HEK293 (cell line): ENCODE measurements at regions not wholly inside any gene's neighbourhood (a gene's known extent, or its start where the extent isn't known, plus 50 kb on each side); places are given as distances from the start of the nearest gene placed in this dataset.
A peak's percentile ranks its signal among the peaks of the same experiment; 100 is the strongest.

Experiments
- CTCF ChIA-PET: fragments of 350-600 bp; formaldehyde crosslinking; extraction: SDS; loops from one replicate; lab custom pipeline; 2021; ENCODE audit warnings: antibody characterized with exemption; lab: Yijun Ruan, JAX
- POLR2A ChIA-PET: fragments of 300-600 bp; formaldehyde crosslinking; extraction: SDS; loops from one replicate; lab custom pipeline; 2020; ENCODE audit warnings: antibody characterized with exemption, inconsistent platforms; lab: Yijun Ruan, JAX
- H3K27ac ChIP-seq: fragments of 200-500 bp; sonication (Bioruptor generic); 2 replicates; pipeline ENCODE4 v1.5.1; 2014; ENCODE audit warnings: low read depth, low read length, control low read depth, inconsistent platforms; ENCODE audit errors: extremely low read depth
- H3K36me3 ChIP-seq, 2 experiments: fragments of 200-500 bp in 1 of 2; sonication (Bioruptor generic) in 1 of 2; 1 replicate in 1 of 2; 2 replicates in 1 of 2; pipeline ENCODE4 v1.5.1; 2014 to 2017; ENCODE audit warnings: inconsistent platforms in 2 of 2, low read length in 2 of 2; ENCODE audit not compliant: control insufficient read depth in 2 of 2, insufficient read depth in 1 of 2
- H3K4me1 ChIP-seq: fragments of 200-500 bp; sonication (Bioruptor generic); 2 replicates; pipeline ENCODE4 v1.5.1; 2014; ENCODE audit warnings: mild to moderate bottlenecking, low read length, inconsistent platforms; ENCODE audit not compliant: control insufficient read depth, insufficient read depth
- H3K4me3 ChIP-seq: 2 replicates; pipeline ENCODE4 v1.5.1; 2011; ENCODE audit warnings: low read depth, mild to moderate bottlenecking, control low read depth, low read length, moderate library complexity
- H3K9me3 ChIP-seq: fragments of 200-500 bp; sonication (Bioruptor generic); 2 replicates; pipeline ENCODE4 v1.5.1; 2014; ENCODE audit warnings: low read depth, low read length, inconsistent platforms; ENCODE audit not compliant: control insufficient read depth, insufficient read depth
- FEZF1 ChIP-seq: fragments of 450-650 bp; formaldehyde crosslinking; IDR thresholded peaks from 2 replicates; pipeline ENCODE4 v1.5.1; 2016; ENCODE audit warnings: missing biosample characterization, missing genetic modification characterization
- GLIS2 ChIP-seq: fragments of 450-650 bp; formaldehyde crosslinking; IDR thresholded peaks from 2 replicates; pipeline ENCODE4 v1.5.1; 2016; ENCODE audit warnings: missing biosample characterization, missing genetic modification characterization
- KLF9 ChIP-seq: fragments of 450-650 bp; formaldehyde crosslinking; IDR thresholded peaks from 2 replicates; pipeline ENCODE4 v1.5.1; 2016; ENCODE audit warnings: missing biosample characterization, missing genetic modification characterization, low read depth
- OSR2 ChIP-seq: fragments of 450-650 bp; formaldehyde crosslinking; IDR thresholded peaks from 2 replicates; pipeline ENCODE4 v1.5.1; 2016; ENCODE audit warnings: missing biosample characterization, missing genetic modification characterization
- SALL2 ChIP-seq: fragments of 450-650 bp; formaldehyde crosslinking; IDR thresholded peaks from 2 replicates; pipeline ENCODE4 v1.5.0; 2017; ENCODE audit warnings: missing biosample characterization, mild to moderate bottlenecking, missing genetic modification characterization, borderline replicate concordance
- ZNF132 ChIP-seq: fragments of 450-650 bp; formaldehyde crosslinking; IDR thresholded peaks from 2 replicates; pipeline ENCODE4 v1.5.1; 2017; ENCODE audit warnings: missing biosample characterization, missing genetic modification characterization, borderline replicate concordance
- ZNF140 ChIP-seq: fragments of 450-650 bp; formaldehyde crosslinking; IDR thresholded peaks from 2 replicates; pipeline ENCODE4 v1.5.1; 2016; ENCODE audit warnings: missing biosample characterization, missing genetic modification characterization
- ZNF18 ChIP-seq: fragments of 450-650 bp; formaldehyde crosslinking; IDR thresholded peaks from 2 replicates; pipeline ENCODE4 v1.5.1; 2016; ENCODE audit warnings: missing biosample characterization, missing genetic modification characterization
- ZNF184 ChIP-seq: fragments of 450-650 bp; IDR thresholded peaks from 2 replicates; pipeline ENCODE4 v1.5.1; 2018; ENCODE audit warnings: missing biosample characterization, mild to moderate bottlenecking, missing genetic modification characterization
- ZNF202 ChIP-seq: fragments of 450-650 bp; formaldehyde crosslinking; IDR thresholded peaks from 2 replicates; pipeline ENCODE4 v1.5.1; 2016; ENCODE audit warnings: missing biosample characterization, missing genetic modification characterization, borderline replicate concordance
- ZNF37A ChIP-seq: fragments of 450-650 bp; IDR thresholded peaks from 2 replicates; pipeline ENCODE4 v1.5.1; 2018; ENCODE audit warnings: missing biosample characterization, missing genetic modification characterization
- ZNF473 ChIP-seq: fragments of 450-650 bp; formaldehyde crosslinking; IDR thresholded peaks from 2 replicates; pipeline ENCODE4 v1.5.1; 2017; ENCODE audit warnings: missing biosample characterization, missing genetic modification characterization
- ZNF585B ChIP-seq: fragments of 450-650 bp; formaldehyde crosslinking; IDR thresholded peaks from 2 replicates; pipeline ENCODE4 v1.5.1; 2016; ENCODE audit warnings: missing biosample characterization, missing genetic modification characterization
- ZNF610 ChIP-seq: fragments of 450-650 bp; formaldehyde crosslinking; IDR thresholded peaks from 2 replicates; pipeline ENCODE4 v1.5.1; 2016; ENCODE audit warnings: missing biosample characterization, missing genetic modification characterization, borderline replicate concordance
- ZNF626 ChIP-seq: fragments of 450-650 bp; sonication (Bioruptor Pico); formaldehyde crosslinking; IDR thresholded peaks from 2 replicates; pipeline ENCODE4 v1.5.1; 2018; ENCODE audit warnings: missing biosample characterization, missing genetic modification characterization, inconsistent platforms
- TF ChIP-seq, protein P1 (sequence below): fragments of 450-650 bp; formaldehyde crosslinking; IDR thresholded peaks from 2 replicates; pipeline ENCODE4 v1.5.1; 2016; ENCODE audit warnings: missing biosample characterization, missing genetic modification characterization, low read depth
- TF ChIP-seq, protein P2 (sequence below): fragments of 450-650 bp; formaldehyde crosslinking; IDR thresholded peaks from 2 replicates; pipeline ENCODE4 v1.5.1; 2016; ENCODE audit warnings: missing biosample characterization, missing genetic modification characterization
- TF ChIP-seq, protein P3 (sequence below): fragments of 450-650 bp; formaldehyde crosslinking; IDR thresholded peaks from 2 replicates; pipeline ENCODE4; 2016; ENCODE audit warnings: missing biosample characterization, missing genetic modification characterization

GRCh38 chr18:57869221-57869620, 66.1 kb upstream of the ATP8B1 start:
- Histone ChIP-seq H3K9me3 (peaks cover 3% of the 10 kb centered on the region), H3K4me1 (no peaks in the 10 kb centered on the region), H3K27ac (no peak overlapping the region)
- POLR2A ChIA-PET: no interaction called here
- CTCF ChIA-PET: interaction anchor here (0.6 to 1.5 kb wide), 5 partner anchors 10 to 585 kb away, joined by 3 to 9 read pairs (median 3); no protein-coding TSS in a partner anchor
- TF ChIP-seq FEZF1 (tag by site-specific recombination) (peak; percentile 38; the same call in 1 of the 2 replicates), KLF9 (no peak), OSR2 (tag by site-specific recombination) (peak; percentile 47; the same call in 1 of the 2 replicates)
- TF ChIP-seq, all 188 proteins: peak for 2
- Histone ChIP-seq H3K36me3 (no peaks in the 10 kb centered on the region), H3K4me3 (no peak overlapping the region)

- H3K4me3 ChIP-seq: no peak overlapping the region
- peaks cover 1% of the 10 kb centered on the region for H3K9me3 ChIP-seq
- POLR2A ChIA-PET: no interaction called here
- CTCF ChIA-PET: interaction anchor here (0.6 kb wide), 1 partner anchor 19 kb away, joined by 4 read pairs; no protein-coding TSS in a partner anchor
- H3K27ac ChIP-seq: no peak overlapping the region
- no peaks in the 10 kb centered on the region for H3K4me1 ChIP-seq
- H3K36me3 ChIP-seq: no peaks in the 10 kb centered on the region
- TF ChIP-seq FEZF1 (tag by site-specific recombination): no peak
- TF ChIP-seq ZNF37A: no peak
- TF ChIP-seq ZNF132 (tag by site-specific recombination): no peak
- TF ChIP-seq, protein P1, sequence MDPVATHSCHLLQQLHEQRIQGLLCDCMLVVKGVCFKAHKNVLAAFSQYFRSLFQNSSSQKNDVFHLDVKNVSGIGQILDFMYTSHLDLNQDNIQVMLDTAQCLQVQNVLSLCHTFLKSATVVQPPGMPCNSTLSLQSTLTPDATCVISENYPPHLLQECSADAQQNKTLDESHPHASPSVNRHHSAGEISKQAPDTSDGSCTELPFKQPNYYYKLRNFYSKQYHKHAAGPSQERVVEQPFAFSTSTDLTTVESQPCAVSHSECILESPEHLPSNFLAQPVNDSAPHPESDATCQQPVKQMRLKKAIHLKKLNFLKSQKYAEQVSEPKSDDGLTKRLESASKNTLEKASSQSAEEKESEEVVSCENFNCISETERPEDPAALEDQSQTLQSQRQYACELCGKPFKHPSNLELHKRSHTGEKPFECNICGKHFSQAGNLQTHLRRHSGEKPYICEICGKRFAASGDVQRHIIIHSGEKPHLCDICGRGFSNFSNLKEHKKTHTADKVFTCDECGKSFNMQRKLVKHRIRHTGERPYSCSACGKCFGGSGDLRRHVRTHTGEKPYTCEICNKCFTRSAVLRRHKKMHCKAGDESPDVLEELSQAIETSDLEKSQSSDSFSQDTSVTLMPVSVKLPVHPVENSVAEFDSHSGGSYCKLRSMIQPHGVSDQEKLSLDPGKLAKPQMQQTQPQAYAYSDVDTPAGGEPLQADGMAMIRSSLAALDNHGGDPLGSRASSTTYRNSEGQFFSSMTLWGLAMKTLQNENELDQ (tag by site-specific recombination): no peak
- TF ChIP-seq, protein P2, sequence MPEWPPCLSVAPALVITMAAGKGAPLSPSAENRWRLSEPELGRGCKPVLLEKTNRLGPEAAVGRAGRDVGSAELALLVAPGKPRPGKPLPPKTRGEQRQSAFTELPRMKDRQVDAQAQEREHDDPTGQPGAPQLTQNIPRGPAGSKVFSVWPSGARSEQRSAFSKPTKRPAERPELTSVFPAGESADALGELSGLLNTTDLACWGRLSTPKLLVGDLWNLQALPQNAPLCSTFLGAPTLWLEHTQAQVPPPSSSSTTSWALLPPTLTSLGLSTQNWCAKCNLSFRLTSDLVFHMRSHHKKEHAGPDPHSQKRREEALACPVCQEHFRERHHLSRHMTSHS (tag by site-specific recombination): no peak
- no peak for TF ChIP-seq ZNF626 (tag by site-specific recombination)
Observed at GRCh38 chr18:57866355-57866754, 63.2 kb upstream of the ATP8B1 start.

GRCh38 chr18:57864615-57865121, 61.6 kb upstream of the ATP8B1 start:
- H3K27ac ChIP-seq: no peak overlapping the region
- POLR2A ChIA-PET: interaction anchor here (0.5 kb wide), 1 partner anchor 103 kb away, joined by 3 read pairs; no protein-coding TSS in a partner anchor
- no peaks in the 10 kb centered on the region for H3K36me3 ChIP-seq
- CTCF ChIA-PET: interaction anchor here (0.7 to 1.4 kb wide), 3 partner anchors 10 to 187 kb away, joined by 3 to 6 read pairs (median 4); no protein-coding TSS in a partner anchor
- H3K4me1 ChIP-seq: no peaks in the 10 kb centered on the region
- TF ChIP-seq GLIS2 (tag by site-specific recombination) (no peak), ZNF202 (no peak), ZNF18 (tag by site-specific recombination) (no peak), ZNF610 (no peak), ZNF184 (tag by site-specific recombination) (no peak), ZNF473 (tag by site-specific recombination) (no peak), ZNF140 (tag by site-specific recombination) (no peak), SALL2 (tag by site-specific recombination) (no peak), ZNF585B (tag by site-specific recombination) (no peak)
- TF ChIP-seq, protein P3, sequence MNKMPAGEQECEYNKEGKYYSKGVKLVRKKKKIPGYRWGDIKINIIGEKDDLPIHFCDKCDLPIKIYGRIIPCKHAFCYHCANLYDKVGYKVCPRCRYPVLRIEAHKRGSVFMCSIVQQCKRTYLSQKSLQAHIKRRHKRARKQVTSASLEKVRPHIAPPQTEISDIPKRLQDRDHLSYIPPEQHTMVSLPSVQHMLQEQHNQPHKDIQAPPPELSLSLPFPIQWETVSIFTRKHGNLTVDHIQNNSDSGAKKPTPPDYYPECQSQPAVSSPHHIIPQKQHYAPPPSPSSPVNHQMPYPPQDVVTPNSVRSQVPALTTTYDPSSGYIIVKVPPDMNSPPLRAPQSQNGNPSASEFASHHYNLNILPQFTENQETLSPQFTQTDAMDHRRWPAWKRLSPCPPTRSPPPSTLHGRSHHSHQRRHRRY (tag by site-specific recombination): no peak
- TF ChIP-seq, all 188 proteins: peak for 0
- no peak overlapping the region for H3K4me3 ChIP-seq
- H3K9me3 ChIP-seq: no peaks in the 10 kb centered on the region
